ENCODE measurements at regions not wholly inside any gene's neighbourhood (a gene's known extent, or its start where the extent isn't known, plus 50 kb on each side); places are given as distances from the start of the nearest gene placed in this dataset.

- Histone ChIP-seq H3F3A (ENCODE audit: low read length, unreplicated experiment) (no peaks in the 10 kb centered on the region), H3K27me3 (ENCODE audit: low read length) (no peaks in the 10 kb centered on the region), H3K9me3 (ENCODE audit: low read length) (no peaks in the 10 kb centered on the region), H2AFZ (ENCODE audit: low read length) (no peak overlapping the region), H3K36me3 (ENCODE audit: low read depth, low read length) (no peaks in the 10 kb centered on the region), H3K4me2 (ENCODE audit: low read length) (no peak overlapping the region), H3K4me3 (ENCODE audit: low read length) (no peak overlapping the region), H3K27ac (ENCODE audit: low read length) (no peak overlapping the region), H4K20me1 (ENCODE audit: low read length) (no peaks in the 10 kb centered on the region), H3K79me2 (ENCODE audit: low read length) (no peaks in the 10 kb centered on the region), H3K9ac (ENCODE audit: low read length) (no peak overlapping the region), H3K9me2 (replicated peaks; ENCODE audit: low read length) (no peaks in the 10 kb centered on the region), H3K4me1 (ENCODE audit: insufficient read depth, low read length) (no peaks in the 10 kb centered on the region)
- DNase-seq: no peak
- POLR2A ChIA-PET (ENCODE audit: unreplicated experiment): no interaction called here
- BruUV-seq (replicated peaks): no TSS peak
- no peak for ATAC-seq
- intact Hi-C loops (cut with micrococcal nuclease): no loop called here
- TF ChIP-seq EZH2phosphoT487 (IDR thresholded peaks at IDR 0.05; ENCODE audit: borderline replicate concordance, low read length) (no peak), CTCF (conservative IDR thresholded peaks at IDR 0.05; ENCODE audit: low read depth, low read length) (no peak), EZH2 (IDR thresholded peaks at IDR 0.05; ENCODE audit: low read length, unreplicated experiment) (no peak)
- CTCF ChIA-PET: no interaction called here
Measured at GRCh38 chr9:103819936-103820335, 274.2 kb upstream of the SMC2 start.

GRCh38 chr9:103821115-103821514 lies 273.0 kb upstream of the SMC2 start:
- CTCF ChIA-PET: no interaction called here
- ATAC-seq: no peak
- no TSS peak for BruUV-seq (replicated peaks)

DNA sequence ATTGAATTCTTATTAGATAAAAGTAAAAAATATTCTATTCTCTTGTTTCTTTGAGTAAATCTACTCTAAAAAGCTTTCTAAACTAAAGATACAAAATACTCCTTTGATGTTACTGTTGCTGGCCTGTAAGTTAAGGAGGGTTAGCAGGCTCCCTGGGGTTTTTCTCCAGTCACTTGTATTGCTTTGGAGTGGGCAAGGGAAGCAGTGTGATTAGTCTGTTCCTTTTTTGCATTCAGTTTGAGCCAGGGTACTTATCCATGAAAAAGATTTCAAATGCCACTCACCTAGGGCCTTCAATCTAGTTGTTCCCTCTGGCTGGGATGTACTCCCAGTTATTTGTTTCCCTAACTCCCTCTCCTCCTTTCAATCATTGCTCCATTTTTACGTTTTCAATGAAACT lies 256.2 kb upstream of the SMC2 start:
- H3K9ac ChIP-seq (ENCODE audit: low read length): no peak overlapping the region
- H3K4me1 ChIP-seq (ENCODE audit: insufficient read depth, low read length): no peaks in the 10 kb centered on the region
- ChIA-PET CTCF (no interaction called here), POLR2A (ENCODE audit: unreplicated experiment) (no interaction called here)
- H3F3A ChIP-seq (ENCODE audit: low read length, unreplicated experiment): no peaks in the 10 kb centered on the region
- H3K27me3 ChIP-seq (ENCODE audit: low read length): no peaks in the 10 kb centered on the region
- no peak for TF ChIP-seq CTCF (conservative IDR thresholded peaks at IDR 0.05; ENCODE audit: low read depth, low read length)
- TF ChIP-seq EZH2 (IDR thresholded peaks at IDR 0.05; ENCODE audit: low read length, unreplicated experiment): no peak
- no peak for TF ChIP-seq EZH2phosphoT487 (IDR thresholded peaks at IDR 0.05; ENCODE audit: borderline replicate concordance, low read length)
- no TSS peak for BruUV-seq (replicated peaks)
- DNase-seq (no peak), ATAC-seq (no peak)
- H3K4me2 ChIP-seq (ENCODE audit: low read length): no peak overlapping the region
- H3K36me3 ChIP-seq (ENCODE audit: low read depth, low read length): no peaks in the 10 kb centered on the region
- no peak overlapping the region for H2AFZ ChIP-seq (ENCODE audit: low read length)
- no peaks in the 10 kb centered on the region for H4K20me1 ChIP-seq (ENCODE audit: low read length)
- no peaks in the 10 kb centered on the region for H3K9me2 ChIP-seq (replicated peaks; ENCODE audit: low read length)
- no peaks in the 10 kb centered on the region for H3K9me3 ChIP-seq (ENCODE audit: low read length)
- no peaks in the 10 kb centered on the region for H3K79me2 ChIP-seq (ENCODE audit: low read length)
- intact Hi-C loops (cut with micrococcal nuclease): no loop called here
- no peak overlapping the region for H3K27ac ChIP-seq (ENCODE audit: low read length)
- H3K4me3 ChIP-seq (ENCODE audit: low read length): no peak overlapping the region

More at GRCh38 chr9:103821115-103821514, 273.0 kb upstream of the SMC2 start:
- H3K27me3 ChIP-seq (ENCODE audit: low read length): no peaks in the 10 kb centered on the region
- H4K20me1 ChIP-seq (ENCODE audit: low read length): no peaks in the 10 kb centered on the region
- H3K4me1 ChIP-seq (ENCODE audit: insufficient read depth, low read length): no peaks in the 10 kb centered on the region
- H2AFZ ChIP-seq (ENCODE audit: low read length): no peak overlapping the region
- no peaks in the 10 kb centered on the region for H3K36me3 ChIP-seq (ENCODE audit: low read depth, low read length)
- no peak for DNase-seq
- H3K4me3 ChIP-seq (ENCODE audit: low read length): no peak overlapping the region
- no peak overlapping the region for H3K9ac ChIP-seq (ENCODE audit: low read length)
- H3K9me2 ChIP-seq (replicated peaks; ENCODE audit: low read length): no peaks in the 10 kb centered on the region
- H3F3A ChIP-seq (ENCODE audit: low read length, unreplicated experiment): no peaks in the 10 kb centered on the region
- no peaks in the 10 kb centered on the region for H3K79me2 ChIP-seq (ENCODE audit: low read length)
- no peaks in the 10 kb centered on the region for H3K9me3 ChIP-seq (ENCODE audit: low read length)
- intact Hi-C loops (cut with micrococcal nuclease): no loop called here
- H3K27ac ChIP-seq (ENCODE audit: low read length): no peak overlapping the region
- no peak overlapping the region for H3K4me2 ChIP-seq (ENCODE audit: low read length)
- POLR2A ChIA-PET (ENCODE audit: unreplicated experiment): no interaction called here
- TF ChIP-seq CTCF (conservative IDR thresholded peaks at IDR 0.05; ENCODE audit: low read depth, low read length) (no peak), EZH2phosphoT487 (IDR thresholded peaks at IDR 0.05; ENCODE audit: borderline replicate concordance, low read length) (no peak), EZH2 (IDR thresholded peaks at IDR 0.05; ENCODE audit: low read length, unreplicated experiment) (no peak)
